Liver (tissue), 3 donors: ENCODE measurements at regions not wholly inside any gene's neighbourhood (a gene's known extent, or its start where the extent isn't known, plus 50 kb on each side); places are given as distances from the start of the nearest gene placed in this dataset.

ENCODE experiments used
- FOXA1 ChIP-seq: IDR thresholded peaks from 2 replicates; pipeline ENCODE4 v1.6.1; 2016; ENCODE audit warnings: antibody characterized with exemption
- HNF4G ChIP-seq: IDR thresholded peaks from 2 replicates; pipeline ENCODE4 v1.6.1; 2016; ENCODE audit warnings: antibody characterized with exemption
- RAD21 ChIP-seq, 2 donors: IDR thresholded peaks; 2 replicates each; pipeline ENCODE4 v1.6.1; 2016; ENCODE audit warnings: antibody characterized with exemption in 2 of 2, mild to moderate bottlenecking in 2 of 2
- SP1 ChIP-seq: IDR thresholded peaks from 2 replicates; pipeline ENCODE4 v1.6.1; 2018; ENCODE audit warnings: antibody characterized with exemption, mild to moderate bottlenecking
- YY1 ChIP-seq: IDR thresholded peaks from 2 replicates; pipeline ENCODE4 v1.6.1; 2016; ENCODE audit warnings: antibody characterized with exemption, mild to moderate bottlenecking
- TF ChIP-seq, protein P1 (sequence below): fragments of 150-350 bp; IDR thresholded peaks from 2 replicates; pipeline ENCODE4 v1.5.1; 2017; ENCODE audit warnings: improper control_type of control experiment, low read depth, low read length; ENCODE audit not compliant: missing input control
- TF ChIP-seq, protein P2 (sequence below): IDR thresholded peaks from 2 replicates; pipeline ENCODE4 v1.6.1; 2016; ENCODE audit warnings: antibody characterized with exemption, mild to moderate bottlenecking
- TF ChIP-seq, protein P3 (sequence below): IDR thresholded peaks from 2 replicates; pipeline ENCODE4 v1.6.1; 2016; ENCODE audit warnings: antibody characterized with exemption
- donor health status: healthy.
- donor health status: healthy.

GRCh38 chr21:18620436-18620835 lies 216.9 kb upstream of the TMPRSS15 start:
- TF ChIP-seq, protein P1, sequence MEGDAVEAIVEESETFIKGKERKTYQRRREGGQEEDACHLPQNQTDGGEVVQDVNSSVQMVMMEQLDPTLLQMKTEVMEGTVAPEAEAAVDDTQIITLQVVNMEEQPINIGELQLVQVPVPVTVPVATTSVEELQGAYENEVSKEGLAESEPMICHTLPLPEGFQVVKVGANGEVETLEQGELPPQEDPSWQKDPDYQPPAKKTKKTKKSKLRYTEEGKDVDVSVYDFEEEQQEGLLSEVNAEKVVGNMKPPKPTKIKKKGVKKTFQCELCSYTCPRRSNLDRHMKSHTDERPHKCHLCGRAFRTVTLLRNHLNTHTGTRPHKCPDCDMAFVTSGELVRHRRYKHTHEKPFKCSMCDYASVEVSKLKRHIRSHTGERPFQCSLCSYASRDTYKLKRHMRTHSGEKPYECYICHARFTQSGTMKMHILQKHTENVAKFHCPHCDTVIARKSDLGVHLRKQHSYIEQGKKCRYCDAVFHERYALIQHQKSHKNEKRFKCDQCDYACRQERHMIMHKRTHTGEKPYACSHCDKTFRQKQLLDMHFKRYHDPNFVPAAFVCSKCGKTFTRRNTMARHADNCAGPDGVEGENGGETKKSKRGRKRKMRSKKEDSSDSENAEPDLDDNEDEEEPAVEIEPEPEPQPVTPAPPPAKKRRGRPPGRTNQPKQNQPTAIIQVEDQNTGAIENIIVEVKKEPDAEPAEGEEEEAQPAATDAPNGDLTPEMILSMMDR = no peak
- no peak for TF ChIP-seq FOXA1
- TF ChIP-seq, protein P2, sequence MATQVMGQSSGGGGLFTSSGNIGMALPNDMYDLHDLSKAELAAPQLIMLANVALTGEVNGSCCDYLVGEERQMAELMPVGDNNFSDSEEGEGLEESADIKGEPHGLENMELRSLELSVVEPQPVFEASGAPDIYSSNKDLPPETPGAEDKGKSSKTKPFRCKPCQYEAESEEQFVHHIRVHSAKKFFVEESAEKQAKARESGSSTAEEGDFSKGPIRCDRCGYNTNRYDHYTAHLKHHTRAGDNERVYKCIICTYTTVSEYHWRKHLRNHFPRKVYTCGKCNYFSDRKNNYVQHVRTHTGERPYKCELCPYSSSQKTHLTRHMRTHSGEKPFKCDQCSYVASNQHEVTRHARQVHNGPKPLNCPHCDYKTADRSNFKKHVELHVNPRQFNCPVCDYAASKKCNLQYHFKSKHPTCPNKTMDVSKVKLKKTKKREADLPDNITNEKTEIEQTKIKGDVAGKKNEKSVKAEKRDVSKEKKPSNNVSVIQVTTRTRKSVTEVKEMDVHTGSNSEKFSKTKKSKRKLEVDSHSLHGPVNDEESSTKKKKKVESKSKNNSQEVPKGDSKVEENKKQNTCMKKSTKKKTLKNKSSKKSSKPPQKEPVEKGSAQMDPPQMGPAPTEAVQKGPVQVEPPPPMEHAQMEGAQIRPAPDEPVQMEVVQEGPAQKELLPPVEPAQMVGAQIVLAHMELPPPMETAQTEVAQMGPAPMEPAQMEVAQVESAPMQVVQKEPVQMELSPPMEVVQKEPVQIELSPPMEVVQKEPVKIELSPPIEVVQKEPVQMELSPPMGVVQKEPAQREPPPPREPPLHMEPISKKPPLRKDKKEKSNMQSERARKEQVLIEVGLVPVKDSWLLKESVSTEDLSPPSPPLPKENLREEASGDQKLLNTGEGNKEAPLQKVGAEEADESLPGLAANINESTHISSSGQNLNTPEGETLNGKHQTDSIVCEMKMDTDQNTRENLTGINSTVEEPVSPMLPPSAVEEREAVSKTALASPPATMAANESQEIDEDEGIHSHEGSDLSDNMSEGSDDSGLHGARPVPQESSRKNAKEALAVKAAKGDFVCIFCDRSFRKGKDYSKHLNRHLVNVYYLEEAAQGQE = no peak
- no peak for TF ChIP-seq YY1
- TF ChIP-seq HNF4G = no peak
- TF ChIP-seq SP1 = no peak
- TF ChIP-seq, protein P3, sequence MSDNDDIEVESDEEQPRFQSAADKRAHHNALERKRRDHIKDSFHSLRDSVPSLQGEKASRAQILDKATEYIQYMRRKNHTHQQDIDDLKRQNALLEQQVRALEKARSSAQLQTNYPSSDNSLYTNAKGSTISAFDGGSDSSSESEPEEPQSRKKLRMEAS = no peak
- TF ChIP-seq RAD21 (IDR thresholded peaks at IDR 0.05) = no peak
